ENCODE measurements at regions not wholly inside any gene's neighbourhood (a gene's known extent, or its start where the extent isn't known, plus 50 kb on each side); places are given as distances from the start of the nearest gene placed in this dataset.

DNA sequence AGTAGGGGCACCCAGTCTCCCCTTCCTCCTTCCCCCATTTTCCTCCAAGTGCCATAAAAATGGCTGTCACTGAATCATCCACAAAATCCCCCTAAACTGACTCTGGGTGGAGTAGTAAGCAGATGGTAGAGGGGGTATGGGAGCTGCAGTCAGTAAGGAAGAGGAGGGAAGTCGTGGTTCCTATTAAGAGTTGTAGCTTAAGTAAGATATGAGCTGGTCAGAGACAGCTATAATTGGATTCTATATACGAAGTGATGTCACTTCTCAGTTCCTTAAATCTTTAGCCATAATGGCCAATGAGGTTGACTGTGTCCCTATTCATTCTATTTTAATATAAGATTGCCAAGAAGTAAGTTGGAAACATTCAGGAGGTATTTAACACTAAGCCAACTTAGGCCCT, 131.7 kb downstream of the SLC16A9 start:
- H4K20me1 ChIP-seq (replicated peaks in 1 of 2; ENCODE audit: control insufficient read depth in 1 of 2, insufficient read depth in 2 of 2, low read length in 2 of 2), result no peaks in the 10 kb centered on the region
- H2BK20ac ChIP-seq (ENCODE audit: low read length), result no peak overlapping the region
- no peaks in the 10 kb centered on the region for H3K4me1 ChIP-seq (replicated peaks in 1 of 4; ENCODE audit: control insufficient read depth in 3 of 4, insufficient read depth in 4 of 4, low read length in 3 of 4)
- CTCF ChIA-PET (ENCODE audit: partially characterized antibody), result interaction anchor here (0.8 to 3.5 kb wide), 11 partner anchors 8 to 626 kb away, joined by 3 to 14 read pairs (median 3); no protein-coding TSS in a partner anchor
- H2AFZ ChIP-seq (ENCODE audit: low read length), result no peak overlapping the region
- H3K23ac ChIP-seq (ENCODE audit: insufficient read length), result no peak overlapping the region
- no peak overlapping the region for H4K5ac ChIP-seq (ENCODE audit: insufficient read length, low read depth, low read length)
- no peak overlapping the region for H3K9ac ChIP-seq (replicated peaks in 1 of 4; ENCODE audit: extremely low read depth in 1 of 4, low read depth in 3 of 4, low read length in 3 of 4)
- TF ChIP-seq TAF1 (IDR thresholded peaks at IDR 0.05; ENCODE audit: low read depth, low read length), result no peak
- no peak for TF ChIP-seq SP4 (IDR thresholded peaks at IDR 0.05; ENCODE audit: low read length)
- no peak for TF ChIP-seq BACH1 (IDR thresholded peaks at IDR 0.05; ENCODE audit: low read length)
- TF ChIP-seq BCL11A (IDR thresholded peaks at IDR 0.05; ENCODE audit: low read depth in 2 of 2, low read length in 2 of 2), result no peak
- no peak for TF ChIP-seq TBP (IDR thresholded peaks at IDR 0.05; ENCODE audit: low read depth, low read length)
- TF ChIP-seq SIX5 (IDR thresholded peaks at IDR 0.05; ENCODE audit: low read depth, low read length), result no peak
- 72% methylated on average over 2 of the region's 2 CpGs; no CpG with 5 or more reads in 1 of the 2 experiments for WGBS, 2 experiments (ENCODE audit: extremely low coverage in 1 of 2, insufficient coverage in 1 of 2, insufficient read length in 1 of 2, insufficient replicate concordance in 2 of 2, low coverage in 1 of 2, low lambda C conversion rate in 2 of 2, missing lambda C conversion rate in 1 of 2)
- no peaks in the 10 kb centered on the region for H3K9me3 ChIP-seq (ENCODE audit: insufficient read depth in 2 of 2, low read depth in 1 of 2, low read length in 1 of 2)
- H3K79me1 ChIP-seq (ENCODE audit: low read depth, low read length), result no peaks in the 10 kb centered on the region
- H3K4ac ChIP-seq (replicated peaks; ENCODE audit: insufficient read length, low read depth, low read length), result no peak overlapping the region
- H2BK12ac ChIP-seq (ENCODE audit: low read depth, low read length), result no peak overlapping the region
- H3K18ac ChIP-seq (ENCODE audit: extremely low read depth, low read length), result no peak overlapping the region
- H3K23me2 ChIP-seq (ENCODE audit: low read depth, low read length), result no peaks in the 10 kb centered on the region
- H4K91ac ChIP-seq (replicated peaks; ENCODE audit: insufficient read length, low read length), result no peak overlapping the region
- no peak overlapping the region for H3K14ac ChIP-seq (ENCODE audit: insufficient read length)
- no peak for FAIRE-seq
- no peaks in the 10 kb centered on the region for H3K36me3 ChIP-seq (ENCODE audit: control insufficient read depth in 2 of 4, insufficient read depth in 4 of 4, low read length in 3 of 4)
- no peak overlapping the region for H2BK5ac ChIP-seq (ENCODE audit: low read depth, low read length)
- H3K56ac ChIP-seq (replicated peaks; ENCODE audit: insufficient read length, low read depth, low read length), result no peak overlapping the region
- no peak overlapping the region for H4K8ac ChIP-seq (ENCODE audit: extremely low read depth, insufficient read depth, low read length)
- POLR2A ChIA-PET (ENCODE audit: partially characterized antibody), result no interaction called here
- H2AK5ac ChIP-seq (ENCODE audit: low read depth, low read length), result no peak overlapping the region
- no peak for DNase-seq (ENCODE audit: low read depth in 1 of 2, low spot score in 2 of 2)
- no peak overlapping the region for H3K27ac ChIP-seq (ENCODE audit: low read depth, low read length)
- no peak overlapping the region for H3K4me2 ChIP-seq (ENCODE audit: insufficient read depth in 1 of 2, low read depth in 2 of 2, low read length in 2 of 2)
- no peaks in the 10 kb centered on the region for H3K79me2 ChIP-seq (ENCODE audit: control insufficient read depth in 1 of 2, insufficient read depth in 2 of 2, low read length in 2 of 2)
- no peak overlapping the region for H2BK15ac ChIP-seq (ENCODE audit: low read length)
- no peak overlapping the region for H2BK120ac ChIP-seq (replicated peaks; ENCODE audit: low read depth, low read length)
- no peaks in the 10 kb centered on the region for H3K27me3 ChIP-seq (replicated peaks in 1 of 4; ENCODE audit: control insufficient read depth in 3 of 4, extremely low read depth in 1 of 4, insufficient read depth in 3 of 4, low read length in 3 of 4)
- H3K4me3 ChIP-seq (ENCODE audit: extremely low read depth in 1 of 4, insufficient read depth in 2 of 4, low read depth in 3 of 4, low read length in 4 of 4), result no peak overlapping the region
